ENCODE measurements at regions not wholly inside any gene's neighbourhood (a gene's known extent, or its start where the extent isn't known, plus 50 kb on each side); places are given as distances from the start of the nearest gene placed in this dataset.

DNA sequence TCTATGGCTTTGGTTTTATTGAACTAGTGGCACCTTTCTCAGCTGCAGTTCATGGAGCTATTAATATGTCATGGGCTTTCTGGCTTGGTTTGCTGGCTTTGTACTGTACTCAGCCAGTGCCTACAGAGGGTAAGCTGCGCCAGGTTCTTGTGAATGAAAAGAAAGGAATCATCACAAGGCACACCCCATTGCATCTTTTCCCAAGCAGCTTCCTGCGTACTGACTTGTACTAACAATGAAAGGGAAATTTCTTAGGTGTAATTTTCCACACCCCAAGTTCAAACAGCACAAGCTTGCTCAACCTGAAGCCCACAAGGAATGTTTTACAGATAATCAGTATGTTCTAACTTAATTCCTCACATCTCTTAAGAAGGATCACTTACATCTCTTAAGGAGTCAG lies 78.0 kb upstream of the TNFSF18 start:
- Histone ChIP-seq H3K56ac (ENCODE audit: insufficient read length, low read depth, low read length) (no peak overlapping the region), H2BK15ac (ENCODE audit: low read depth, low read length) (no peak overlapping the region), H4K8ac (replicated peaks; ENCODE audit: insufficient read length, low read depth, low read length) (no peak overlapping the region), H4K5ac (ENCODE audit: insufficient read length, low read depth, low read length) (no peak overlapping the region), H3K14ac (ENCODE audit: insufficient read depth, low read length) (no peak overlapping the region), H3T11ph (ENCODE audit: low read length) (no peak overlapping the region), H3K4me1 (ENCODE audit: insufficient read depth, low read length) (no peaks in the 10 kb centered on the region), H3K79me2 (ENCODE audit: insufficient read depth, low read length) (no peaks in the 10 kb centered on the region), H3K9ac (ENCODE audit: extremely low read depth, insufficient read length, low read length) (no peak overlapping the region), H4K91ac (ENCODE audit: insufficient read length, low read depth, low read length) (no peak overlapping the region), H3K18ac (ENCODE audit: insufficient read length, low read depth, low read length) (no peak overlapping the region), H4K20me1 (ENCODE audit: control insufficient read depth, insufficient read depth, insufficient read length) (no peaks in the 10 kb centered on the region), H3K27ac (ENCODE audit: insufficient read length, low read depth, low read length) (no peak overlapping the region), H3K23me2 (ENCODE audit: insufficient read length, low read depth, low read length, poor library complexity, severe bottlenecking) (no peaks in the 10 kb centered on the region), H2AK5ac (ENCODE audit: insufficient read length, low read length) (no peak overlapping the region), H2BK5ac (ENCODE audit: insufficient read length, low read length) (no peak overlapping the region), H3K4me2 (ENCODE audit: insufficient read depth, insufficient read length, low read length) (no peak overlapping the region), H3K79me1 (ENCODE audit: insufficient read depth, low read depth, low read length, poor library complexity, severe bottlenecking) (no peaks in the 10 kb centered on the region), H3K9me3 (ENCODE audit: control insufficient read depth, low read depth, low read length) (no peaks in the 10 kb centered on the region), H2BK12ac (ENCODE audit: insufficient read length, low read depth, low read length) (no peak overlapping the region), H2BK120ac (ENCODE audit: low read depth, low read length, poor library complexity, severe bottlenecking) (no peak overlapping the region), H3K27me3 (ENCODE audit: insufficient read depth, low read length) (no peaks in the 10 kb centered on the region), H3K23ac (ENCODE audit: insufficient read length, low read depth, low read length) (no peak overlapping the region), H2AFZ (ENCODE audit: low read length) (no peak overlapping the region), H3K4ac (ENCODE audit: low read depth, low read length) (no peak overlapping the region), H2BK20ac (ENCODE audit: low read depth, low read length, poor library complexity, severe bottlenecking) (no peak overlapping the region)
- DNase-seq = no peak
- Mint-ChIP-seq H3K4me3 (no peak overlapping the region), H3K36me3 (ENCODE audit: insufficient read depth in 1 of 3, low read depth in 3 of 3) (no peaks in the 10 kb centered on the region; a peak in 2 of 7 replicates), H3K27me3 (ENCODE audit: low read depth) (no peaks in the 10 kb centered on the region; the same call in 1 of the 2 replicates), H3K9me3 (peaks cover 0 to 1% of the 10 kb centered on the region in 2 experiments; a peak in 1 of 5 replicates), H3K4me1 (peaks cover 27 to 28% of the 10 kb centered on the region in 2 experiments), H3K27ac (no peak overlapping the region)
- no CpG with 5 or more reads among the region's 2 CpGs for WGBS (ENCODE audit: extremely low coverage, insufficient read length, low lambda C conversion rate)
- no peak for TF ChIP-seq CTCF (conservative IDR thresholded peaks at IDR 0.05)

All from H9 (cell line).